Activated CD4-positive, alpha-beta T cell treated with anti-CD3 and anti-CD28 coated beads, Interleukin-2, amount 50 U/mL, for 48 hours (primary cell): ENCODE measurements at regions not wholly inside any gene's neighbourhood (a gene's known extent, or its start where the extent isn't known, plus 50 kb on each side); places are given as distances from the start of the nearest gene placed in this dataset.
A peak's percentile ranks its signal among the peaks of the same experiment; 100 is the strongest.
"Not testable (repeated sequence)": the region's sequence is repeated elsewhere in the genome, so short reads cannot be mapped to it uniquely, and the experiment has no call there.

Experiments used
- DNase-seq, 2 experiments: peaks; one replicate each; pipeline ENCODE4 v3.0.0-alpha.2; 2020

DNA sequence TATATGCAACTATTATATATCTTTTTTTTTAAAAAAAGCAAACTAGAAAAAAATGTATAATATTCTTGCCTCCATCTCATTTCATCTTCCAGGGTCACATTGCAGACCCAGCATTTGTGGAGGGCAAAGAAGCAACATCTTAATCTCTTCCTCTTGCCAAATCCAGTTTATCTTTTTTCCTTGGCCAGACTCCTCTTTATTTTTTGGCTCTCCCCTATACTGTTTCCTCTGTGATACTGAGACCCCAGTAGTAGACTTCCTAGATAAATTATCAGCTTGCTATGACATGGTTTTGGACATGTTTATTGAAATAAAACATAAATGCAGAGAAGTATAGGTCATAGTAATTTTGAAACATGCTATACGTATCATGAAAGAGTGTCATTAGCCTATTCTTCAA, 303.8 kb upstream of the DDHD1 start:
- DNase-seq: no peak

DNA sequence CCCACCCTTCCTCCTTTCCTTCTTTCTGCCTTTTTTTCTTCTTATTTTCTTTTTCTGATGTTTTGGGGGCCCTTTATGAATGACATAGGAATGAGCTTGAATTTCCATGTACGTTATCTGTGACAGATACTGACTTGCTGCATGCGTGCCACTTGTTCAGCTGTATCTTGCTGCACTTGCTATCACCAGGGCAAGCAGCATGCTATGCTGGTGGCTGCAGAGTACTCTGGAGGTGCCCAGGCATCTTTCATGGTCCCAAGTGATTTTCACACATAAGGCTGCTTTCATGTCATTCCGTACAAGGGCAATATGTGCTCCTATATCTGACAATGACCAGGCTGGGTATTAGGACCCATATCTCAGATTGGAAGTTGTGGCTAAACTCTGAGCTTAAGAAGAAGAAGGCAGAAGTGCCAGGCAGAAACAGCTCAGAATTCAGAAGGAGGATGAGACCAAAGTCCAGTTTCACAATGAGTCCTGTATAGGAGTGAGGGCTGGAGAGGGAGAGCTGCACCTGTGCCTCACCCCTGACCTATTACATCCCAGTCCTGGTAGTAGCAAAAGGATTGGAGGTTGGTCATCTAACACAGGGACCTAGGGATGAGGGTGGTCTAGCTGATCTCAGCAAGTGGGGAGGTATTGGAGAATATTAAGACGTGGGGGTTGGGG, 299.0 kb upstream of the DDHD1 start:
- DNase-seq: no peak

- no peak for DNase-seq
Observed at GRCh38 chr14:53450871-53451270, 297.7 kb upstream of the DDHD1 start.

DNA sequence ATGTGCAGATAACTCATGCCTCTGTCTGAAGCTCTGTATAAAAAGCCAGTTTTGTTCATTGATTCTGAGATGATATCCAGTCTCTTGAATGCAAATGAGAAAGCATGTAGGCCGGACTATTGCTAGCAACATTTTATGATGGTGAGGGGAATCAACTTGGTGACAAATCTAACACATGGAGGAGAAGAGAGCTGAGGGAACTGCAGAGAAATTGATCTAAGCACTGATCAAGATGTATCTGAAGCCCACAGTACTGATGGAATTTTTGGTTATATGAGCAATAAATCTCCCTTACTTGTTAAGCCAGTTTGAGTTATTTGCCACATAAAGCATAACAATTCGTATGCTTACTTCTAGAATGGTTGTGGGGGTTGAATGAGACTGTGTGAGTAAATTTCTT, 295.6 kb upstream of the DDHD1 start:
- DNase-seq: no peak

GRCh38 chr14:53444677-53445312, 291.7 kb upstream of the DDHD1 start:
- DNase-seq: no peak

GRCh38 chr14:53441789-53442188, 288.7 kb upstream of the DDHD1 start:
- no peak for DNase-seq

- no peak for DNase-seq
Observed at GRCh38 chr14:53437858-53438257, 284.7 kb upstream of the DDHD1 start.

DNA sequence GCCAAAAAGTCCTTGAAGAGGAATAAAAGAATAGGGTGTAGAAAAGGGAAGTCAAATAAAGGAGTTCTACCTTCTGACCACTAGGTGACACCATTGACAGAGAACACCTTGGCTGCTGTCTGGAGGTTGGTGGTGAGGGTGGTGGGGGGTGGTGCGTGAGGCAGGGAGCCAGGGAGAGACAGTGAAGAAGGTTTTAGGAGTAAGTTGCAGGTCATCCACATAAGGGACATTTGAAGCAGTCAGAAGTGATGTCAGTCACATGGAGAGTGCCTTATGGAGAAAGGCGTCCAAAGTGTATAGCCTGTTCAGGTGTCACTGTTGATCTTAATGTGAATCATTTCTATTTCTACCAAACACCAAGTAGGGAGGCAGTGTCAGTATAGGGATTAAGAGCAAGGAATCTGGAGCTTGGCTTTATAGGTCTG, 279.3 kb upstream of the DDHD1 start:
- peak in 1 of 2 experiments; percentile 5 for DNase-seq

DNA sequence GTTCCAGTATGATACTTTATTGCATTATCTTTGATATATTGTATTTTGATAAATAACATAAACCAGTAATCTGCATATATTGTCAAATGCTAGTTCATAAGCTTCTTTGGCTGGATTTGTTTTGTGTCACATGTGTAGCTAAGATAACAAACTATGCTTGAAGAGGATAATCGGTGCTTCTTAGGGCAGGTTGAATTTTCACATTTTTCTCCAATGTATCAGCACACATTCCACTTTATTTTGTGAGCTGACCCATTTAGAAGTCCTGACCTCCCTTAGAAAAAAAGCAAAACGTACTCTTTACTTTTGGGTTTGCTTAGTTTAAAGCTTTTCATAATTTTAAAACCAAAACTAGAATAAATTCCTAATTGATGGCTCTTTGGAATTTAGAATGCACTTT, 277.7 kb upstream of the DDHD1 start:
- DNase-seq: no peak

DNA sequence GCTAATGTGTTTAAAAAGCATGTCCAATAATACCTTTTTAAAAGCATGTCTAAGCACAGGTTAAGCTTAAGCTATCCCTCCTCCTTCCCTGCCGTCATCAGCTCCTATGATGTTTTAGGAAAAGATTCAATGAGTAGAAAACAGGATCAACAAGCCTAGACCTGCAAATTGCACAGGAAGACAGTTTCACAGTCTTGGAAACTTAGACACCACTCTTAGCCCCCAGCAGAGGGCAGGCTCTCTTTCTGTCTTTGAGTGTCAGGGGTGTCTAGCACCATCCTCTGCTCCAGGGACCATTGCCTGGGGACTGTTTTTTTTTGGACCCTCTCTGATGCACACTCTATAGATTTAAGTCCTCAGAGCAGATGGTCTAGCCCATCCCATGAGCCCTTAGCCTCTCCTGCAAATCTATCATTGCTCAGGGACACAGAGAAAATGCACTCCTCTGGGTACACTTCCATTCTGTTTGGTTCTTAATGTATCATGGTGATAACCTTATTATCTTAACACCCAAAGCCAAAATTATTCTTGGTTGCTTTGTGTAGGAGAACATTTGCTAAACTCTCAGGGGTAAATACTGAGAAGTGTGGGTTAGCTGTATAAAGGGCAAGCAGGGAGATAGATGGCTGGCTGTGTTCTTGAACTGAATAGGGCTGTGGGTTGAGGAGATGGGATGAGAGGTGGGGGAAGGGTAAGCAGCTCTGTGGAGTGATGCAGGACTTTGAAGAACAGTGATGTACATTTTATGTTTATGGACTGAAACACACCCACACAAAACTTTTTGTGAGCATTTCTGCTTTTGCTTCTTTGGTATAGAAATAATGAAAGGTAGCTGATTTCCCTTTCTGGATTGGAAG, 259.9 kb upstream of the DDHD1 start:
- no peak for DNase-seq

- DNase-seq: no peak
Observed at GRCh38 chr14:53411125-53411524, 258.0 kb upstream of the DDHD1 start.

GRCh38 chr14:53409969-53410368, 256.8 kb upstream of the DDHD1 start:
- no peak for DNase-seq

DNA sequence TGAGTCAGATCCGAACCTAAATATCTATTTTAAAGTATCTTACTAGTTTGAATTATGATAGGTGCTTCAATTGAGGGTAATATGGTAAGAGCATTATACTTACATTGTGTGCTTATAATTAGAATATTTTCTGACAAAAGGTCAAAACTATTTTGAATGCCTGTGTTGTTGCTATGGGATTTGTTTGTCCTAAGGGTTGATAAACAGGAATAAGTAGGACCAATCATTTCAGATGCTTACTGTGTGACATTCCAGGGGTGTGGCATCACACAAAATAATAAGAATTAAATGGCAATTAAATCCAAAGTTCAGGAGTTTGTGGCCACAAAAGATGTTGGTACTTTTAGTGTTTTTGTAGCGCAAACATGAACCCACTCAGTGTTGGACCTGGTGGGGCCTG, 256.2 kb upstream of the DDHD1 start:
- no peak for DNase-seq

DNA sequence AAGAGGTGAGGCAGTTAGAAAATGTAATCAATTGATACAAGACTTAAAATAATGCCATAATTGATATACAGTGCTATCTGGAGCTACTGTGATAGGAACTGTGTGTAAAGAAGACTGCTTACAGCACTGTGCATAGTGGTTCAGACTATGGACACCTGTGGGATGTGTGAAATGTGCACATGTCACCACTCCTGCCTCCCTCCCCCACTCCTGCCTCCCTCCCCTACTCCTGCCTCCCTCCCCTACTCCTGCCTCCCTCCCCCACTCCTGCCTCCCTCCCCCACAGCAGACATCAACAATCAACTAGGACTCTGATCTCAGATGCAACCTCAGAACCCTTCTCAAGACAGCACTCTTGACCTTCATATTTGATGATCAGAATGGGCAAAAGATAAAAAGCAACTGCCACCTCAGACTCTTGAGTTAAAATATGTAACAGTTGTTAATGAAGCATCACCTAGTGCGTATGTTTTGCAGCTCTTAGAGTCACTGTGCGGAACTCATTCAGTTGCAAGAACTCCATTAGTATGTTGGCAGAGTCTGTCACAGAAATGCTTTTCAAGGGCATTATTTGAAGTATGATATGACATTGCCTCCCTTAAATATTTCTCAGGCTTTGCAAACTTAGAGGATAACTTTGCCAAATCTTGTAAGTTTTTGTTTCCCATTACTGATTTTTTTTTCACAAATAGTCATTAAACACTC, 255.2 kb upstream of the DDHD1 start:
- no peak for DNase-seq

DNA sequence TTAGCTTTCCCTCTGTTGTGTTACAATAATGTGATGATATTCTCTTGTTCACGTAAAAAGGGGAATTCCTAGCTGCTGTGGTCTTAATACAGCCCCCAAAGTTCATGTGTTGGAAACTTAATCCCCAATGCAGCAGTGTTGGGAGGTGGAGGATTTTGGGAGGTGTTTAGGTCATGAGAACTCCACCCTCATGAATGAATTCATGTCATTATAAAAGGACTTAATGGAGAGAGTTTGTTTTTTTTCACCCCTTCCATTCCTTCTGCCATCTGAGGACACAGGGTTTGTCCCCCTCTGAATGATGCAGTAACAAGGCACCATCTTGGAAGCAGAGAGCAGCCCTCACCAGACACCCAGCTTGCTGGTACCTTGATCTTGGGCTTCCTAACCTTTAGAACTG, 253.4 kb upstream of the DDHD1 start:
- no peak for DNase-seq

DNA sequence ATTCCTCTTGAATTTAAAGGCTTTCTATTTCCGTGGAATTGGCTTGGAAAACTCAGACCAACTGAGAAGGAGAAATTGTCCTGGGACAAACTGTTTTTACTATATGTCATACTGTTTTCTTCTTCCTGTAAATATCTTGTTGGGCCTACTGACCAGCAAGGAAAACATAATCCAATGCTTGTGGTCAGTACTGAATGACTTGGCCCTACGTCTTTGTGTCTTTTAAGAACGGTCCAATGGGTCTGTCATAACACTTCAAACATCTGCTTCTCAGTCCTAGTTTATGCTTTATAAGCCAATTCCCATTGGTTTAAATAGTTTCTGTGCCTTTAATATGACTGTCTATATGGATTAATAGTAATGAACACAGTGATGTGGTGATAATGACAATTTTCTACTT, 248.5 kb upstream of the DDHD1 start:
- no peak for DNase-seq

- no peak for DNase-seq
Observed at GRCh38 chr14:53399057-53399456, 245.9 kb upstream of the DDHD1 start.

DNA sequence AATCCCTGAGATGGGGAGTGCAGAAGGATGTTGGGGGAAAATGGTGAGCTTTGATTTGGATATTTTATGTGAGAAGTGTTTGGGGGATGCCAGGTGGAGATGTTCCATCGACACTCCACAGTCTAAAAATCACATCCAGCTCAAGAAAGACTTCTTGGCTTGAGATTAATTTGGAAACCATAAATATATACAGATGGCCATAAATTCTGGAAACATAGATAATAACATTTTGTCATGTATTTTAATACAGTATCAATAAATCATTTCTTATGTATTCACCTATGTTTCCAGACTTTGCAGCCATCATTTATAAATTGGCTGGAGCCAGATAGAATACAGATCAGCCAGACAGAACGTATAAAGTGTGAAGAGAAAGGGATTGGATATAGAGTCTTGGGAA, 245.5 kb upstream of the DDHD1 start:
- DNase-seq: no peak

- DNase-seq: not testable (repeated sequence)
Observed at GRCh38 chr14:53395267-53395666, 242.1 kb upstream of the DDHD1 start.

- DNase-seq: no peak
Observed at GRCh38 chr14:53391631-53392285, 238.6 kb upstream of the DDHD1 start.

GRCh38 chr14:53391156-53391555, 238.0 kb upstream of the DDHD1 start:
- no peak for DNase-seq

DNA sequence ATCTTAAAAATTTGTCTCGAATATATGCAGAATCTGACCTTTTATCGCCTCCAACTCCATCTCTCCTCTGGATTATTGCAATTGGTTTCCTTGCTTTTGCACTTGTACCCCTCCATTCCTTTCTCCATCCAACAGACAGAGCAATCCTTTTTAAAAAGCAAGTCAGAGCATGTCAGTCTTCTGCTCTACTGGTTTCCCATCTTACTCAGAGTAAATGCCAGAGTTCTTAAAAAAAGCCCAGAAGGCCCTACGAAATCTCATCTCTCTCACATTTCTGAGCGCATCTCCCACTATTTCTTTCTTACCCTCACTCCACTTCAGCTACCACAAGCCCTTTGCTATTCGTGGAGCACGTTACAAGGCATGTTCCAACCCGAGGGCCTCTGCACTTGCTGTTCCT, 236.9 kb upstream of the DDHD1 start:
- no peak for DNase-seq

DNA sequence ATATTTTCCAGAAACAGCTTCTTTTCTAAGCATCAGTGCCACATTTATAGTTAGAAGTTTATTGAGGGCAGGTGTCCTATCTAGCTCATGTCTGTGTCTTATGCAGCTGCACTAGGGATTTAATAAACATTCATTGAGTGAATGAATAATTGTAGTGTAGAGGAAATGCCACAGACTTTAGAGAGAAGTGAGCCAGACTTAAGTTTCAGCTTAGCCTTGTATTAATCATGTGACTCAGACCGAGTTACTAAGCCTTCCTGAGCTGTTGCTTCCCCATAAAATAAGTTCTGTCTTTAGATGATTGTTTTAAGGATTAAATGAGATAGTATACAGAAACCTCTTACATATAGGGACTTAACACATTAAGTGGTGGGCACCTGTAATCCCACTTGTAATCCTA, 236.1 kb upstream of the DDHD1 start:
- no peak for DNase-seq
